Renal cortex interstitium (tissue), 11 donors: ENCODE measurements at regions not wholly inside any gene's neighbourhood (a gene's known extent, or its start where the extent isn't known, plus 50 kb on each side); places are given as distances from the start of the nearest gene placed in this dataset.
"Not testable (repeated sequence)": the region's sequence is repeated elsewhere in the genome, so short reads cannot be mapped to it uniquely, and the experiment has no call there.

Experiments used
- DNase-seq, 11 donors: peaks; one replicate each; pipeline ENCODE4 v3.0.0-alpha.2; 2013; ENCODE audit warnings: low read depth in 9 of 11, low spot score in 4 of 11; ENCODE audit errors: extremely low read depth in 1 of 11

GRCh38 chr4:18670034-18670433 is 648.5 kb upstream of the LCORL start:
- DNase-seq, result no peak

DNA sequence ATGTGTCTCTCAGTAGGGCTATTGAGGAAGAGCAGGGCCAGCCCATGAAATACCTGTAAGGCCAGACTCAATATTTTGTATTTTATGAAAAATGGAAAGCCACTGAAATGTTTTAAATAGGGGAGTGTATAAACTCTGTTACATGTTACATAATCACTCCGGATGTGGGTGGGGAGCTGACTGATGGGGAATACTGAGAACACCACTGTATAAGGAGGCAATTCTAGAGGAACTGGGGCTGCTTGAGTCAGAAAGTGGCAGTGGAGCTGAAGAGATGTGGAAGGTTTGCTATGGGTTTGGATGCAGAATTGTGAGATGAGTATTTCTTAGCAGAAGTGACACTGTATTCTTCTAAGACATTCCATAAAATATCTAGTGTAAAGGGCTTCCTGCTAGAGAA is 647.8 kb upstream of the LCORL start:
- DNase-seq, result no peak

GRCh38 chr4:18666322-18666721 is 644.8 kb upstream of the LCORL start:
- no peak for DNase-seq

DNA sequence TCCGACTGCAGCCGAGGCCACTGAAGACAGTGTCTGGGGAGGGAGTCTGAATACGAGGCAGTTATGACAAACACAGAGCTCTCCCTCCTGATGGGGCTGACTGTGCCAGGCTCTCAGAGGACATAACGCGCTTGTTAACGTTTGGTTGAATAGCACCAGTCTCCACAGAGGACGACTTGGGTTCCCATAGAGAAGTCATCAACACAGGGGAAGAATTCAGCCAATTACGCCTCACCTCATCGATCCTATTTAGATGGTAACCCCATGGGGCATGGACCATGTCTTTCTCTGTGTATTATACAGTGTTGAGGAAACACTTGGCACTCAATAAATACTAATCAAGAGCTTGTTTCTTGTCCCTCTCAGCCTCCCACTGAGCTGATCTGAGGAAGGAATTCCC is 642.6 kb upstream of the LCORL start:
- DNase-seq, result no peak

DNA sequence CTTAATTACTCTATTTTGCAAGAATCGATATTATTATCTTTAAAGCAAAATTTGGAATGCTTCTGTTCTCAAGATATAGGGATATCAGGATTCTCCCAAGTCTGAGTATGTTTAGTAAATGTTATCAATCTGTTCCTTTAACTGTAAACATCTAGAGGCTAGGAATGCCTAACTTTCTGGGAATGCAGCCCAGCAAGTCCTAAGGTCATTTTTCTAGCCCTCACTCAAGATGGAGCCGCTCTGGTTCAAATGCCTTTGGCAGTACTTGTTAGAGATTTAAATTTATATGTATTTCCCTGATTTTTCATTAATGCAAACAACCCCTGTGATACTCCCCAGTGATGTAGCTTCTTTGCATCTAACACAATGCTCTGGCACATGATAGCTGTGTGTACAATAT is 623.8 kb upstream of the LCORL start:
- no peak for DNase-seq

DNA sequence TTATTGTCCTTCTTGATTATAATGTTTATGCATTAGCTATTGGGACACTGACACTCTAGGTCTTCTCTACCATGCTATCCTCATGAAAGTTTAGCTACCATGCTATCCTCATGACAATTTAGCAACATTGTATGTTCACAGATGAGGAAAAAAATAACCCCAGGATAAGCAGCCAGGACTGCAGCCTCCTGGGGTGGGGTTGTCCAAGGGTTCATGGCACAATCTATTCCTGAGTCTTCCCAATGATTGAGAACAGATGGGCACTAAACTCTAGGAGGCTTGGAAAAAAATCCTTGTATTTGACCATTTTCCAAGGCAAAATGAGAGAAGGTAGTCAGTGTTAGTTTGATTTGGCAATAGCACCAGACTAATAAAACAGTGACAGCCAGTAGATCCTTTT is 619.8 kb upstream of the LCORL start:
- no peak for DNase-seq

- DNase-seq, result no peak
Observed at GRCh38 chr4:18638031-18638430, 616.5 kb upstream of the LCORL start.

DNA sequence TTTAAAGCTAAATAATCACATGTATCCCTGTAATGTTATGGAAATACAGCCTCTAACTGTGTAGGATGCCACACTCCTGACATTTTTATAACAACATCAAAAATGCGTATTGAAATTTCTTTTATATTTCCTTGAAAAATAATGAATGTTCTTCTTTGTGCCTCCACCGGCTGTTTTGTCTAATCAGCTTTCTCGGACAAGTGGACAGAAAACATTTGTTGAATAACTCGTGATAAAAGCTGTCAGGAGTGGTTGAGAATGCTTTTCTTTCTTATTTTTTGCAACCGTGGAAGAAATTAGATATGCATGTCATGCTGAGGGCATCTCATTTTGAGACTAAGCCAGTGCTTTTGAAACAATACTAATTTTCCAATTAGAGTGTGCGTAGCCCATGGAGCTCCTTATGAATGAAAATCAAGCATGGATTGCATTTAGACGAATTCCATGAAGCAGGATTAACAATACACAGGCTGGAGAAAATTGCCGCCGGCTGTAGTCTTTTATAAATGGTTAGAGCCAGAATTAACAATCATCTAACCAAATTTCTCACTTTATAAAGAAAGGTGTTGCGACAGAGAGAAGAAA is 614.5 kb upstream of the LCORL start:
- no peak for DNase-seq

DNA sequence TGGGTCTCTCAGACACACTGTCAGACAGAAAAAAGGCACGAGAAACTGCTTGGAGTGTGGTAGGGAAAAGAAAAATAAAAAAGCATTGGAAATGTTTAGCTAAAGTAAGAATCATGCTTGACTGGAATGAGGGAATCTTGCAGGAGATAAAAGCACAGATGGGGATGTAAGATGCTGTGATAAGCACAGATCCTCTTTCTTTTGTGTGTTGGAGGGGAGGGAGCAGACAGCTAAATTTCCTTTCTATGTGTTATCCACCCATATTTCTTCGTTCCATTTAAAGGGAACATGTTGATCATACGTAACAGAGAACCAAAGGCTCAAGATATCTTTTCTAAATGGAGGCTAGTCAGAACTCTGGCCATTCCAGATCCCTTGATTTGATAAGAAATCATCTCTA is 614.0 kb upstream of the LCORL start:
- DNase-seq, result no peak

DNA sequence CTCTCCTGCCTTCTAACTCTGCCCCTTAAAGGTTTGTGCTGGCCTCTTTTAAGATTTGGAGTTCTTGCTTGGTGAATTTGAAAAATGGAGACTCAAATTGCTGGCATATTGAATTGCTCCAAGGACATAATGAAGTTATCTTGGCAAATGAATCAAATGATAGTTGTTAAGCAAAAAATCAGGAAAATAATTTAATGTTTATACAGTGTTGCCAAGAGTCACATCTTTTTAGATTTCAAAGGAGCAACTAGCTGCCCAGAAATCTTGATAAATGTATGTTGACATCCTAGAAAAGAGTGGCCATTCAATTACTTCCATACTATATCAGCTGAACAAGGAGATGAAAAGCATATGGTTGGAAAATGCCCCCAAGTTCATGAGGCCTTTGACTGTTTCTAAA is 610.0 kb upstream of the LCORL start:
- no peak for DNase-seq

DNA sequence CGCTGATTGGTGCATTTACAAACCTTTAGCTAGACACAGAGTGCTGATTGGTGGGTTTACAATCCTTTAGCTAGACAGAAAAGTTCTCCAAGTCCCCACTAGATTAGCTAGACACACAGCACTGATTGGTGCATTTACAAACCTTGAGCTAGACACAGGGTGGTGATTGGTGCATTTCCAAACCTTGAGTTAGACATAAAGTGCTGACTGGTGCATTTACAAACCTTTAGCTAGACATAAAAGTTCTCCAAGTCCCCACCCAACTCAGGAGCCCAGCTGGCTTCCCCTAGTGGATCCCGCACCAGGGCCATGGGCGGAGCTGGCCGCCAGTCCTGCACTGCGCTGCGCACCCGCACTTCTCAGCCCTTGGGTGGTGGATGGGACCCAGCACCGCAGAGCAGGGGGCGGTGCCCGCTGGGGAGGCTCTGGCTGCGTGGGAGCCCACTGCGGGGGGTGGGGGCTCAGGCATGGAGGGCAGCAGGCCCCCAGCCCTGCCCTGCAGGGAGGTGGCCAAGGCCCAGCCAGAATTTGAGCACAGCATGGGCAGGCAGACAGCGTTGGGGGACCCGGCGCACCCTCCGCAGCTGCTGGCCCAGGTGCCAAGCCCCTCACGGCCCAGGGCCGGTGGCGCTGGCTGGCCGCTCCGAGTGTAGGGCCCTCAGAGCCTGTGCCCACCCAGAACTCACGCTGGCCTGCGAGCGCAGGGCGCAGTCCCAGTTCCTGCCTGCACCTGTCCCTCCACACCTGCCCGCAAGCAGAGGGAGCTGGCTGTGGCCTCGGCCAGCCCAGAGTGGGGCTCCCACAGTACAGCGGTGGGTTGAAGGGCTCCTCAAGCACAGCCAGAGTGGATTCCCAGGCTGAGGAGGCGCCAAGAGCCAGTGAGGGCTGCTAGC is 608.9 kb upstream of the LCORL start:
- DNase-seq, result no peak

DNA sequence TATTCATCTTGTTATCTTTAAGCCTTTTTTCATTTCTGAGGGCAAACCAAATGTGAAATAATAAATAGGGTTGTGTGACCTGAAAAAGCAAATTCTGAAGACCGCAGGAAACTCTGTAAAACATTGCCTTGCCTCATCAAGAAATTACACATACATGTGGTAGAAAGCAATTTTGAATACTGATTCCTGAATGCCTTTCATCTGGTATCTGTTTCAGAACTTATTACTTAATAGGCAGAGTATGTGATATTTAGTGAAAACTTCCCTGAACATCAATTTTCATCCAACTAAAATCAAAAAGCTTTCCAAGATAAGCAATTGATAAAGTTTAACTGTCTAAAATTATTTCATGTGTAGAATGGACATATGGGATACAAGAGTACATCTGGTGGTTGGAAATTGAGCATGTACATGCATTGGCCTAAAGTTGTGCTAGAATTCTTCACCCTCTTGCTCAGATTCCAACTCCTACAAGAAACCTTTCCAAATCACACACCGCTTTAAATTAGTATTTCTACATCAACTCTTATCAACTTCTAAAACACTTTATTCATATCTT is 606.0 kb upstream of the LCORL start:
- no peak for DNase-seq

DNA sequence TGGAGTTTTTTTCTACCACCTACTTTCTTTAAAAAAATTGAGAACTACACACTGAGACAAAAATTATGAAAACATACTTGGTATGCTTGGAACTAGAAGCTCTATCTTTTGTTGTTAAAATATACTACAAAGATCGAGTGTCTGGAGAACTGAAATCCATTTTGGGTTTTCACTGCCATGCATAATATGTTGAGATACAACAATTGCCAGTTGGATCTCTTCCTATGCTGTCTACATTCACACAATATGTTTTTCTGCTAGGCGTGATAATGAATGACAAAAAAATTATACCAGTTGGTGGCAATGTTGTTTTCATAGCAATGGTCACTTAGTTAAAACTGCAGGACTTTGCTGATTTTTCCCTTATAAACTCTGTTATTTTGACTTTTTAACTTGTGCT is 605.4 kb upstream of the LCORL start:
- no peak for DNase-seq

DNA sequence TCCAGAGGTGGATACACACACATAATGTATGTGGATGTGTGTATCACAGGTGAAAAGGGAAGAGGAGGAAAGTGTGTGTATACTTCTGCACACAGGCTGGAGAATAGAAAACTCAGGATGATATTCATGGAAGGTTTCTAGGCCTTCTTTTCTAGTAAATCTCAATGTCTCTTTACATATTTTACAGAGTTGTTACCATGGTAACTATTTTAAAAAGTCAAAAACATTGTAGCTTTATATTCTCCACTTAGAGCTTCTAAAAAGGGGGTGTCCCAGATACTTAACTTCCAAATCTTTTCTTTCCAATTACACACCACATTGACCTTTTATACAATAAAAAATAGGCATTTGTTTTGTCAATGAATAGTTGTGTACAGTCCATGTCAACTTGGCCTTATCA is 604.8 kb upstream of the LCORL start:
- DNase-seq, result no peak

GRCh38 chr4:18621186-18621585 is 599.6 kb upstream of the LCORL start:
- no peak for DNase-seq

- no peak for DNase-seq
Observed at GRCh38 chr4:18616720-18617119, 595.2 kb upstream of the LCORL start.

DNA sequence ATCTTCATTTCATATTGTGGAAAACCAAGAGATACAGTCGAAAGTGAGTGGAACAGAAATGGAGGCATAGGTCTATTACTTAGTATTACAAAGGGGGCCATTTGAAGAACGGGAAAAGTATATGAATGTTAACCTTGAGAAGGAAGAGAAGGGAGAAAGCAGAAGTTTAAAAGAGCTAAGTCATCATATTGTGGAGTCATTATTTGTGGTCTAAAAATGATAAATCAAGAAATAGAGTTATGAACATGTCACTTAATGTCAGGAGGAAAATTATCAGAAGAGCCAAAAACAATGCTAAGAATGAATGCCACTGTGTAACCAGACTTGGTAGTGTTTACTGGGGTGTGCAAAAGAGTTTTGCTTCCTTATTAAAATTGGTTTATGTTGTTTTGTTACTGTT is 589.5 kb upstream of the LCORL start:
- DNase-seq, result no peak

DNA sequence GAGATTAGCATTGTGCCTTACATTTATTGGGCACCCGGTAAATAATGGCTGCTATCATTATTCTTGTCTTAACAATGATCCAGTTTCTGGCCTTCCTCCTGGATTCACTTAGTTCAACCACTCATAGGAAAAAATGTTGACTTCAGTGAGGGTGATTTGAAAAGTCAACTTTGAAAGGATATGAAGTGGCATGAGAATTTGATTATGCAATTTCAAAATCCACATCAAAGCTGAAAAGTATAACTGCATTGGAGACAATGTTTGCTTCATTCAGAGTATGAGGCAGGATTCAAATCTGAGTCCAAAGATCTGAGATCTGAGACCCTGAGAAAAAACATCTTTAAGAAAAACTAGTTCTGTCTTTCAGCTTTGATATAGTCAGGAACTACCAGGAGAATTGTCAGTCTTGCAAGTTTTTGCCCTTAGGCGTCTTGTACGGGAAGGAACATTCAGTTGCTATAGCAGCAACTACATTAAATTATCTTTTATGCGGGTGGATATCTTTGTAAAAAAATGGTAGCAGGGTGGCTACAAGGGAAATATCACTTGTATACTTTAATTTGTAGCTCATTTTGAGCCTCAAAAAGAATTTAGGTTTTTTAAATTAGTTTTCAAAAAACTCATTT is 587.5 kb upstream of the LCORL start:
- DNase-seq, result no peak

DNA sequence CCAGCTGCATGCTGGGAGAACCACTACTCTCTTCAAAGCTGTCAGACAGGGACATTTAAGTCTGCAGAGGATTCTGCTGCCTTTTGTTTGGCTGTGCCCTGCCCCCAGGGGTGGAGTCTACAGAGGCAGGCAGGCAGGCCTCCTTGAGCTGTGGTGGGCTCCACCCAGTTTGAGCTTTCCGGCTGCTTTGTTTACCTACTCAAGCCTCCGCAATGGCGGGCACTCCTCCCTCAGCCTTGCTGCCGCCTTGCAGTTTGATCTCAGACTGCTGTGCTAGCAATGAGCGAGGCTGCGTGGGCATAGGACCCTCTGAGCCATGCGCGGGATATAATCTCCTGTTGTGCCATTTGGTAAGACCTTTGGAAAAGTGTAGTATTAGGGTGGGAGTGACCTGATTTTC is 581.1 kb upstream of the LCORL start:
- DNase-seq, result not testable (repeated sequence)

DNA sequence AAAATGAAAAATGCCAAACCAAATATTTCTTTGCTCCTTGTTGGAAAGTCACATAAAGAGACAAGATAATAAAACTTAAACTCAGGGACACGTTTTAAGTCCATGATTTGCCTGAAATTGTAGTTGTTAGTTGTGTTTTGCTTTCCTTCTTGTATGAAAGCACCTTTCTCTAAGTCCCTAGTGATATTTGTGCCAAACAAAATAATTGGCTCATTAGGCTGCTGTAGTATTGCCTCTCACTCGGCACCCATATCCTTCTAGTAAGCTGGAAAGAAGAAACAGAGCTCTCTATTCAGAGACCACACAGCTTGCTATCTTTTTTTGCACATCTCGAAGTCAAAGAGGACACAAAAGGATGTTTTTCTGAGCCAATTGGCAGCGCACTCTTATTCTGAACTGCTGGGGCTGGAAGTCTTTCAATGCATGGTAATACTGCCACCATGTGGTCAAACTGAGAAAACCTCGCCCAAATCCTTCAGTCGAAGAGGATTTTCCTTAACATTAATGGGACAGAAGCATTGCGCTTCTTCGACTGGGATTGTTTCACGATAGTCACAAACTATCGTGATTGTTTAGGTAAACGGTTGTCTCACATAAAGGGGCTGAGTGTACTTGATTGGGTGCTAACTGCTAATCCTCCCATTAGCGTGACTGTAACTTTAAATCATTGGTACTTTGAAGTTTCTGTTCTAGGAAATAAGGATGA is 571.9 kb upstream of the LCORL start:
- DNase-seq, result peak; percentile 55 to 80 (median 65)
